Caki2 (cell line): ENCODE measurements at regions not wholly inside any gene's neighbourhood (a gene's known extent, or its start where the extent isn't known, plus 50 kb on each side); places are given as distances from the start of the nearest gene placed in this dataset.
"Not testable (repeated sequence)": the region's sequence is repeated elsewhere in the genome, so short reads cannot be mapped to it uniquely, and the experiment has no call there.

Experiments
- DNase-seq: peaks from one replicate; pipeline ENCODE4 v3.0.0-alpha.2; 2015; ENCODE audit warnings: low read depth
- in situ Hi-C: cut with HindIII; loops from 2 replicates; pipeline ENCODE4 v1.10.0; 2016; ENCODE audit warnings: low sequenced_read_pairs, low pct_unique_long_range_greater_than_20kb, mixed read lengths

GRCh38 chr12:77231501-77231918 lies 166.1 kb upstream of the E2F7 start:
- DNase-seq = peak; percentile 14

GRCh38 chr12:77229640-77230442 lies 164.5 kb upstream of the E2F7 start:
- in situ Hi-C loops = no loop called here
- no peak for DNase-seq

More at GRCh38 chr12:77231501-77231918, 166.1 kb upstream of the E2F7 start:
- in situ Hi-C loops = no loop called here

- in situ Hi-C loops = no loop called here
- no peak for DNase-seq
These were observed 163.0 kb upstream of the E2F7 start for GRCh38 chr12:77228376-77228775.

- in situ Hi-C loops = no loop called here
- no peak for DNase-seq
These were observed 161.0 kb upstream of the E2F7 start for GRCh38 chr12:77226368-77226767.

GRCh38 chr12:77225373-77225772 lies 160.0 kb upstream of the E2F7 start:
- in situ Hi-C loops = no loop called here
- DNase-seq = no peak

- in situ Hi-C loops = no loop called here
- no peak for DNase-seq
These were observed 159.0 kb upstream of the E2F7 start for GRCh38 chr12:77224346-77224745.

GRCh38 chr12:77222336-77222735 lies 157.0 kb upstream of the E2F7 start:
- in situ Hi-C loops = no loop called here
- DNase-seq = no peak

GRCh38 chr12:77220586-77220985 lies 155.2 kb upstream of the E2F7 start:
- no peak for DNase-seq
- in situ Hi-C loops = no loop called here

GRCh38 chr12:77218278-77218677 lies 152.9 kb upstream of the E2F7 start:
- in situ Hi-C loops = no loop called here

GRCh38 chr12:77216136-77216535 lies 150.8 kb upstream of the E2F7 start:
- DNase-seq, in situ Hi-C loops: not testable (repeated sequence)

More at GRCh38 chr12:77218278-77218677, 152.9 kb upstream of the E2F7 start:
- no peak for DNase-seq

- no peak for DNase-seq
- in situ Hi-C loops = no loop called here
These were observed 148.8 kb upstream of the E2F7 start for GRCh38 chr12:77214136-77214535.

GRCh38 chr12:77213319-77213718 lies 147.9 kb upstream of the E2F7 start:
- in situ Hi-C loops = no loop called here
- no peak for DNase-seq

- in situ Hi-C loops = no loop called here
- DNase-seq = no peak
These were observed 145.4 kb upstream of the E2F7 start for GRCh38 chr12:77210724-77211123.

GRCh38 chr12:77204083-77204482 lies 138.7 kb upstream of the E2F7 start:
- in situ Hi-C loops = no loop called here
- no peak for DNase-seq

- in situ Hi-C loops = no loop called here
- no peak for DNase-seq
These were observed 137.2 kb upstream of the E2F7 start for GRCh38 chr12:77202457-77203060.

- DNase-seq = no peak
- in situ Hi-C loops = loop anchor here (5.0 kb wide), 1 partner anchor 318 kb away; no protein-coding TSS in a partner anchor
These were observed 124.6 kb upstream of the E2F7 start for GRCh38 chr12:77189901-77190416.

GRCh38 chr12:77189458-77189857 lies 124.1 kb upstream of the E2F7 start:
- no peak for DNase-seq
- in situ Hi-C loops = no loop called here

- in situ Hi-C loops = no loop called here
- no peak for DNase-seq
These were observed 114.1 kb upstream of the E2F7 start for GRCh38 chr12:77179515-77179914.

- DNase-seq = no peak
- in situ Hi-C loops = no loop called here
These were observed 102.4 kb upstream of the E2F7 start for GRCh38 chr12:77167801-77168200.
